HG02973 (cell line): ENCODE measurements at regions not wholly inside any gene's neighbourhood (a gene's known extent, or its start where the extent isn't known, plus 50 kb on each side); places are given as distances from the start of the nearest gene placed in this dataset.
"Not testable (repeated sequence)": the region's sequence is repeated elsewhere in the genome, so short reads cannot be mapped to it uniquely, and the experiment has no call there.

ENCODE experiments used
- ATAC-seq: cut with Tn5 transposase; IDR thresholded peaks from one replicate; pipeline ENCODE4 v1.9.1; 2021; ENCODE audit warnings: moderate library complexity; ENCODE audit not compliant: unreplicated experiment

DNA sequence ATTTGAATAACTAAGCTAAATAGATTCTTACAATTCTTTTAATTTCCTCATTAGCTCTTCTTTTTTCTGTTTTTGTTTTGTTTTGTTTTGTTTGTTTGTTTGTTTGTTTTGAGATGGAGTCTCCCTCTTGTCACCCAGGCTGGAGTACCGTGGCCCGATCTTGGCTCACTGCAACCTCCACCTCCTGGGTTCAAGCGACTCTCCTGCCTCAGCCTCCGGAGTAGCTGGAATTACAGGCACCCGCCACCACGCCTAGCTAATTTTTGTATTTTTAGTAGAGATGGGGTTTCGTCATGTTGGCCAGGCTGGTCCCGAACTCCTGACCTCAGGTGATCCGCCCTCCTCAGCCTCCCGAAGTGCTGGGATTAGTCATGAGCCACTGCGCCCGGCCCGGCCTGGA lies 70.7 kb upstream of the ZNF658 start:
- ATAC-seq: not testable (repeated sequence)

DNA sequence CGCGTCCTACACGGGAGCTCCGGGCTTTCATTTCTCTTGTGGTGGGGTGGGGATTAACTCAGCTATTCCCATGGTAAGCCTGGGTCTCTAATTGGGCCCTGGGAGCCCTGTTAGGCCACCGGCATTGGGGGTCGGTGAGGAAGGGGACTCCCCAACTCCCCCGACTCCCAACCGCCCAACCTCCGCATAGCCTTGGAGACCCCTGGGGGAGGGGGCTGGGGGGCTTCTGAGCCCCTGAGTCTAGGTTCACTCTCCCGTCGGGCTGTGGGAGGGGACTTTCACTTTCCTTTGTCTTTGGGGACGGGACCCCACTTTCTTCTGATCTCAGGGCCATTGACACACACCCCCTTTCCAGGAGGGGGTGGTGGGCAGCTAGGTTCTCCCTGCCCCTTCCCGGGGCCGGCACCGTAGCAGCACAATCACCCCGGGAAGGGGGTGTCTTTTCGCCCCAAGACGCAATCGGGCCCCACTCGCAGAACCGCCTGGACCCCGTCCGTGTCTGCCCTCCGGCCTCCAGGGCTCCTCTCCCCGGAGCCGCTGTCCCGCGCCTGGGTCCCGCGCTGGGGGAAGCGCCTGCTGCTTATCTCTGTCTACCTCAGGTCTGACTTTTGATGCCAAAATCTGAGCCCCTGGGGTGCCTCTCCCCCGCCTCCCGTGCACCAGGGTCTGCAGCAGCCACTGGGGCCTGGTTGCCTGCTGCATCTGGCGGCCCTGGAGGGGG lies 69.6 kb upstream of the ZNF658 start:
- not testable (repeated sequence) for ATAC-seq

GRCh38 chr9:66832222-66832621 lies 68.3 kb upstream of the ZNF658 start:
- not testable (repeated sequence) for ATAC-seq

- ATAC-seq: not testable (repeated sequence)
Observed at GRCh38 chr9:66837242-66837937, 63.1 kb upstream of the ZNF658 start.
